Prostate gland (tissue), 2 donors: ENCODE measurements at regions not wholly inside any gene's neighbourhood (a gene's known extent, or its start where the extent isn't known, plus 50 kb on each side); places are given as distances from the start of the nearest gene placed in this dataset.

Experiments
- POLR2A ChIP-seq: fragments of 450-650 bp; IDR thresholded peaks from one replicate; pipeline ENCODE4 v1.6.1; 2016; ENCODE audit warnings: antibody characterized with exemption, mild to moderate bottlenecking
- TF ChIP-seq, protein P1 (sequence below), 4 experiments: fragments of 200-600 bp in 2 of 4; fragments of 450-650 bp in 2 of 4; sonication (generic) in 2 of 4; IDR thresholded peaks; 1 replicate in 3 of 4; 2 replicates in 1 of 4; pipeline ENCODE4 v1.5.1; 2016 to 2019; ENCODE audit warnings: antibody characterized with exemption in 4 of 4, mild to moderate bottlenecking in 2 of 4, moderate library complexity in 2 of 4

- TF ChIP-seq, protein P1, sequence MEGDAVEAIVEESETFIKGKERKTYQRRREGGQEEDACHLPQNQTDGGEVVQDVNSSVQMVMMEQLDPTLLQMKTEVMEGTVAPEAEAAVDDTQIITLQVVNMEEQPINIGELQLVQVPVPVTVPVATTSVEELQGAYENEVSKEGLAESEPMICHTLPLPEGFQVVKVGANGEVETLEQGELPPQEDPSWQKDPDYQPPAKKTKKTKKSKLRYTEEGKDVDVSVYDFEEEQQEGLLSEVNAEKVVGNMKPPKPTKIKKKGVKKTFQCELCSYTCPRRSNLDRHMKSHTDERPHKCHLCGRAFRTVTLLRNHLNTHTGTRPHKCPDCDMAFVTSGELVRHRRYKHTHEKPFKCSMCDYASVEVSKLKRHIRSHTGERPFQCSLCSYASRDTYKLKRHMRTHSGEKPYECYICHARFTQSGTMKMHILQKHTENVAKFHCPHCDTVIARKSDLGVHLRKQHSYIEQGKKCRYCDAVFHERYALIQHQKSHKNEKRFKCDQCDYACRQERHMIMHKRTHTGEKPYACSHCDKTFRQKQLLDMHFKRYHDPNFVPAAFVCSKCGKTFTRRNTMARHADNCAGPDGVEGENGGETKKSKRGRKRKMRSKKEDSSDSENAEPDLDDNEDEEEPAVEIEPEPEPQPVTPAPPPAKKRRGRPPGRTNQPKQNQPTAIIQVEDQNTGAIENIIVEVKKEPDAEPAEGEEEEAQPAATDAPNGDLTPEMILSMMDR (IDR thresholded peaks at IDR 0.05), result no peak
- TF ChIP-seq POLR2A, result no peak
Measured at GRCh38 chr4:140236654-140237169, 82.7 kb upstream of the MAML3 start.
